Skin of body (tissue), 1 donor: ENCODE measurements at regions not wholly inside any gene's neighbourhood (a gene's known extent, or its start where the extent isn't known, plus 50 kb on each side); places are given as distances from the start of the nearest gene placed in this dataset.
"Not testable (repeated sequence)": the region's sequence is repeated elsewhere in the genome, so short reads cannot be mapped to it uniquely, and the experiment has no call there.

Source experiments
- DNase-seq: peaks from one replicate; lab custom pipeline; 2025; lab: John Stamatoyannopoulos, UW

DNA sequence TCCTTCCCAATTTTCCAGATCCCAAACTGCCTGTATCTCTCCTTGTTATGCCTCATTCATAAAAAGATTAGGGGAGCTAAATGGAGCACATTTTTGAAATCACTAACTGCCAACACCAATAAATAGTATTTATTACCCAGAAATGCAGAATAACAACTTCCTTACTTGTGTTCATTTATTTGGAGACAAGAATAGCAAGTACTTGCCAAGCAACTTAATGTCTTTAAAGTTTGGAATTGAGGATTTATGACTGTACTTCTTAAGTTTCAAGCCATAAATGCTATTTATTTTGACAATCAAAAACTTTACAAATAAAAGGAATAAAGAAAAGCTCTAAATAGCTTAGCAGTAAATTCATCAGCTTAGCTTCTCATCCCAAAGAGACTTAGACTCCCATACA is 626.1 kb upstream of the NOVA1 start:
- peak; percentile 64 for DNase-seq

DNA sequence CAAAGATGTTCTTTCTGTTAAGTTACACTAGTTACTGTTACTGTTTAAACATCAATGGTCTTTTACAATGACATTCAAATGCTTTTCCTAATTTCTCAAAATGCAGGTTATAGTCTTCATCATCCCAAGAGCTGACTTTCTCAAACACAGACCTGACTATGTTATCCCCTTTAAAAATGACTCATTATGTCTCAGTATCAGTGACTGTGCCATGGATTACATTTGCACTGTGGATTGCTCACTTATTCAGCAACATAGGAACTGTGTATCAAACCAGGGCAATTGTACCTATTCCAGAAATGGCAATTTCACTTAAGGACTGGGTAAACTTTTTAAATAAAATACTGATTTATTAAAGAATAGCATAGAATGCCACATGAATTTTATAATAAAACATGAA is 630.2 kb upstream of the NOVA1 start:
- no peak for DNase-seq

- DNase-seq: no peak
Measured at GRCh38 chr14:27234331-27234730, 636.5 kb upstream of the NOVA1 start.

- DNase-seq: no peak
Measured at GRCh38 chr14:27236601-27237000, 638.8 kb upstream of the NOVA1 start.

GRCh38 chr14:27242874-27243273 is 645.0 kb upstream of the NOVA1 start:
- DNase-seq: peak; percentile 6

- no peak for DNase-seq
Measured at GRCh38 chr14:27243365-27243764, 645.5 kb upstream of the NOVA1 start.

DNA sequence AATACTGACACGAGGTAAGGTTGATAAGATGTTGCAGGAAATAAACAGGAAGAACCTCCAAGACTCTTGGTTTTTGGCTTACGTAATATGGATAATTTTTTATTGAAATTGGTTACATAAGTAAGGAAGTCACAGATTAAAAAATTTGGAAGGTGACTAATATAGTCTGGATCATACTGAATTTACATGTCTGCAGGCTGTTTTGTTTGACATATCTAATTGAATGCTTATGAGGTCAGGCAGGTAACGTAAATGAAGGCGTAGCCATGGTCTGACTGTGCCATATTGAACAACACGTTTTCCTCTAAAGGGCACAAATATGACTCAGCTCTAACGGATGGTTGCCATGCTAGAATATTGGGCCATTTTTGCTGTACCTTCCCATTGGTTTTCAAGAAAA is 648.1 kb upstream of the NOVA1 start:
- no peak for DNase-seq

- no peak for DNase-seq
Measured at GRCh38 chr14:27253966-27254365, 656.1 kb upstream of the NOVA1 start.

DNA sequence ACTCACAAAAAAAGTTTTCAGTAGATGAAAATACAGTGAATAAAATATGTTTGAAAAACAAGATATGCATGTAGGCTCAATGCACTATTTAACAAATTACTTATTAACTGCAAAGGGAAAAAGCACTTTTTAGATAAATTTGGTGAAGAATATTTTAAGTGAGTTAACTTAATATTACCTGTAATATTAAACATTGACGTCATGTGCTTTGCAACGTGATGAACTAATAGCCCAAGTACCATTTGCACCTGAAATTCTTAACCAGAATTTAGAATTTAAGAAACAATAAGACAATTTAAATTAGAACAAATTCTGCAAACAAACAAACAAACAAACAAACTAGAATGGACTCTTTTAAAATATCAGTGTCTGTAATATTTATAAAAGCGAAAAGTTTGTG is 659.0 kb upstream of the NOVA1 start:
- no peak for DNase-seq

DNA sequence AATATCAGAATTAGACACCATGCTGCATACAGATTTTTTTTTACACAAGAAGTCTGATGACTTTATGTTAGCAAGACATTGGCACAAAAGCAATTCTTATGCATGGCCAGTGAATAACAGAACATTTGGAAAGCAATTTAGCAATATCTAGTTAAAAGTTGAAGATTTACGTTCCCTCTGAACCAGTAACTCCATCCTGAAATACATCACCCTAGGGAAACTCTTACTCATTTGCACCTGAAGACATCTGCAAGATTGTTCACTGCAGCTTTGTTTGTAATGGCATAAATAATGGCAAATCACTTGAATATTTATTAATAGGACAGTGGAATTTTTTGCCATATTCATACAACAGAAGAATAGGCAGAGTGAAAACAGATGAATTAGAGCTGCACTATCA is 670.0 kb upstream of the NOVA1 start:
- peak; percentile 31 for DNase-seq

DNA sequence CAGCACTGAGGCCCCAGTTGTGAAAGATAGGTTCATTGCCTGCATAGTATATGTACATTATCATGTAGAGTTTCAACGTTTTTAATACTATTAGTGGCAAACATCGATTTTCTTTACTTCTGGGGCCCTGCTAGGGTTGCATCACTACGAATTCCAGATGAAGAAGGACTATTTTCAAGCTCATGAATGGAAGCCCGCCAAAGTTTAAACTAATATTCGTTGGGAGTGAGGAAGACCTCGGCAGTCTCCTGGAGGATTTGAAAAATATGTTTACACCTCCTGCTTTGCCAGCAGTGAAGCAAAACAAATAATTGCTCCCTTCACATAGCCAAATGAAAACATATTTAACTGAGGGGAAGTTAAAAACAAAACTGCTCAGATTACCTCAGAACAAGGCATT is 672.9 kb upstream of the NOVA1 start:
- DNase-seq: no peak

DNA sequence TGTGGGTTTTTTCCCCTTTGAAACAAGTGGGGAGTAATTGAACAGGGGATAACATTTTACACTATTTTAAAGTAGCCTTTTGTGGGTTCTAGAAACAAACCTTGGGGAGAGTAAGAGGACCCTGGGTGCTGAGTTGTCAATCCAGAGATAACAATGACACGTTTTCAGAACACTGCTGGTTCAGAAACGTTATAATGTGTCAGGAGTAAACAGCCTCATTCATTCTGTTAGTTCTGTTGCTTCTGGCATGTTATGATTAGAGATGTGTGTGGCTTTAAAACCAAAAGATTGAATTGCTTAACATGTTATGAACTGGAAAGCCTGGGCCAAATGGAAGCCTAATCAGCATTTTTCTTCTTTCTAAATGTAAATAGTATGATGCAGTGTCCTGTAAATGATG is 680.5 kb upstream of the NOVA1 start:
- DNase-seq: no peak

DNA sequence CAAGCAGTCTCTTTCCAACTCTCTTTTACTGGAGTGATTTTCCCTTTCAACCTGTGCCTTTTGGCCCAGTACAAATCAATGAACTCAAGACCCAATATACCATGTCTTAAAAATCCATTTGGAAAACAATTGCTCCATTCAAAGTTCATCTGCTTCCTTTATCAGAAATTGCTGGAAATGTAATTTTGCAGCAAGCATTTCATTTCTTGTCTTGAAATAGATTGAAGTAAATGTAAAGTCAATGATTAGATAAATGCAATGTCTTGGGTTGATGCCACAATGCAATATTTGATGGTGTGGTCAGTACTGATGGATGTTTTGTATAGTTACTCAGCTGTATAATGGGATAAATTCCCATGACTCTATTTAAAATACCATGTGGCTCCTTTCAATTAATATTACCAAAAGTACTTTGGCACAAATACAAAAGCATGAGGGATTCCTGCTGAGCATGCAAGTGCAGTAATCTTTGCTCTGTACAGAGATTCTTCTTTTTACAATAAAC is 707.7 kb upstream of the NOVA1 start:
- no peak for DNase-seq

DNA sequence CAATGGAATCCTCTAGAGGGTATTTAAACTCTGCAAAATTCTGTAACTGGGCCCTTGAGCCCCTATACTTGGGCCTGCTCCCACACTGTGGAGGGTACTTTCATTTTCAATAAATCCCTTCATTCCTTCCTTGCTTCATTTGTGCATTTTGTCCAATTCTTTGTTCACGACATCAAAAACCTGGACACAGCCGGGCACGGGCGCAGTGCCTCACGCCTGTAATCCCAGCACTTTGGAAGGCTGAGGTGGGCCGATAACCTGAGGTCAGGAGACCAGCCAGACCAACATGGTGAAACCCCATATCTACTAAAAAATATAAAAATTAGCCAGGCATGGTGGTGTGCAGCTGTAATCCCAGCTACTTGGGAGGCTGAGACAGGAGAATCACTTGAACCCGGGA is 714.9 kb upstream of the NOVA1 start:
- not testable (repeated sequence) for DNase-seq

- no peak for DNase-seq
Measured at GRCh38 chr14:27314231-27314630, 716.4 kb upstream of the NOVA1 start.

DNA sequence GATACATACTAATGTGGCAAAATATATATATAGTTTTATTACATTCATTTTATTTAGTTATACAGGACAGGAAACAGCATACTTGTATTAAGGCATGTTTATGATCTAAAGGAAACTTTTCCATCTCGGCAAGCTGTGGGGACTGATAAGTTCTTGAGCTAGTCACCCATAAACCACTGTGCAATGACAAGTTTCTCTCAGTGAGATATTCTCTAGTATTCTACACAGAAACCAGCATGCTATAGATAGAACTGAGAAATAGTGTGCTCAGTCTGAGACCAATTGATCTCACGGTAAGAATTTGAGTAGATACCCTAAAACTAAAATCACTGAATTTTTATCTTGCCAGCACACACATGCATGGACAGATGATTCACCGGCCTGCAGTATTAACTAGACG is 717.6 kb upstream of the NOVA1 start:
- no peak for DNase-seq

DNA sequence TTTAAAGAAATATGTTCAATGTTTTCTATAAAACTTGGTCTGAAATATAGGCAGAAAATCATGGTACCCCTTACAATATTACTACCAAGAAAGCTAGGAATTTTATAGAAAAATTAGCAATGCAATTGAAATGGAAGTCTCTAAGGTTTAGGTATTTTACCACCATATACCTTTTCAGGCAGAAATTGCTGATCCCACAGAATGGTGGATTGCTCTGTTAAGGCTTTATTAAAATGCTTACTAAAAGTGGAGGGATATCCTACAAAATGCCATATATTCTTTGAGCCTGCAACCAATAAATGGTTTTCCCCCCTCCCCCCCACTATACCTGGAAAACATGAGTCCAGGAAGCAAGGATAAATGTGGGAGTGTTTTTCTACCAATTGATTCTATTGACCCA is 718.1 kb upstream of the NOVA1 start:
- no peak for DNase-seq

DNA sequence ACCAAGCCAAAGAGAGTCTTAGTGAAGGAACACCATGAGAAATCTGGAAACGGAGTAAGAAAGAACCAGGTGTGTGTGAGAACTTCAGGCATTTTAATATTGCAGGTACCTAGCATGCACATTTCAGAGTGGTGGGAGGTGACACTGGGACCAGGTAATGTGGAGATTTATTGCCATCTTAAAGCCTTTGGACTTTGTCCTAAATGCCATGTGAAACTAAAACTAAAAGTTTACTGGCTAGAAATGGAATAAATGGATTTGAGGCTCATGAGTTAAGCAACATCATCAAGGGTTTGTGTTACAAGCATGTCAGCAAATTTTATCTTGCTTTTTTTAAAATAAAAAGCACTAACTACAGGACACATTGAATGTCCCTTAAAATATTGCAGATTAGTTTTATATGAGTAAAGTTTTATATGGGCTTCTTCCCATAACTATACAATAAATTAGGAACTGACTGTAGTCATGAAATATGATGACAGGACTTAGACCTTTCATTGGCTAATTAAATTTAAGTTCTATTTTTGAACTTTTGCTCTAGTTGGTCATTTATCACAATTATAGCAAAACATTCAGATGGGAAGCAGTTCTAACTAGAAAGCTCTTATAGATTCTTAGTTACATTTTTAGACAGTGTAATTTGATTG is 721.1 kb upstream of the NOVA1 start:
- DNase-seq: no peak

DNA sequence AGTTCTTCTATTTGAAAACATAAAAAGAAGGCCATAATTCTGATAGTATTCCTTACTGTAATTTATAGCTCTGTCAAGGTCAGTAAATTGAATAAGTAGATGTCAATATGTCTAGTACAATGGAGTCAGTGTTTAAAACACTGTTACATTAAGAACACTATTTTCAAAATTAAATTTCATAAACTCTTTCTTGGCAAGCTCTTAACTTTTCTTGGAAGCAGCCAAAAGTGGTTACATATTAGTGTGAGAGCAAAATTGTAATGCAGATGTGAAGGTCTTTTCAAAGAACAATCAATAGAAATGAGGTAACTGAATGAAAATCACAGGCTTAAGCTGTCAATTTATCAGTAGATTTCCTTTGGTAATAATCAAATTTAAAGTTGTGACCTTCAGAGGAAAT is 722.4 kb upstream of the NOVA1 start:
- no peak for DNase-seq

DNA sequence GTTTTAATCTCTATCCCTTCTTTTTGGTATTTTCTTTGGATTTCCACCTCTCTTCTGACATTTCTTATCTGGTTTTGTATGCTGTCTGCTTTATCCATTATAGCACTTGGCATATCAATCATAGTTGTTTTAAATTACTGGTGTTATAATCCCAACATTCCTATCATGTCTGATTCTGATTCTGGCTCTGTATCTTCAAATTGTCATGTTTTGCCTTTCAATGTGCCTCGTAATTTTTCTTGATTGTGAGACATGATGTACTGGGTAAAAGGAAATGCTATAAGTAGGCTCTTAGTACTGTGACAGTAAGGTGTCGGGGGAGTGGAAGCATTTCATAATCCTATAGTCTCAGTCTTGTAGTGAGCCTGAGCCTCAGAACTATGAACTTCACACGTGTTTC is 729.3 kb upstream of the NOVA1 start:
- no peak for DNase-seq

DNA sequence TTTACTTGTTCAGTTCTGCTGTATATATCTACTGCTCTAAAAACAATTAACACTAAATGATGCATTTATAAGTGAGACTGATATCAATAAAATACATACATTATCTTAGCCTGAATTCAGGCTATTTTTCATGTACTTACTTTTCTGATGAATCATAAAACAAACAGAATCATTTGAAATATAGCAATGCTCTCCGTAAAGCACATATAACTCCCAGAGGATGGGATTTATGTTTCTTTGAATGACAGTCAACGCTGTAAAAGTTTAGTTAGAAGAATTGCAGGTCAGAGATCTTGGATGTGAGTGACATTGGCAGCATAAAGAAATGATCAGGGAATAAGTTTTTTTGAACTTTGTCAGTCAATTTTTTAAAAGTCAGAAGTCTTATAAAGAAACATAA is 740.2 kb upstream of the NOVA1 start:
- DNase-seq: no peak

- not testable (repeated sequence) for DNase-seq
Measured at GRCh38 chr14:27363036-27363435, 765.2 kb upstream of the NOVA1 start.

- no peak for DNase-seq
Measured at GRCh38 chr14:27366596-27366995, 768.8 kb upstream of the NOVA1 start.

GRCh38 chr14:27367345-27367744 is 769.5 kb upstream of the NOVA1 start:
- DNase-seq: no peak
